ENCODE measurements at regions not wholly inside any gene's neighbourhood (a gene's known extent, or its start where the extent isn't known, plus 50 kb on each side); places are given as distances from the start of the nearest gene placed in this dataset.

GRCh38 chr9:75464726-75465125, 376.4 kb downstream of the OSTF1 start:
- TF ChIP-seq NANOG (IDR thresholded peaks at IDR 0.05; ENCODE audit: borderline replicate concordance): no peak
- no peak for TF ChIP-seq CTCF (conservative IDR thresholded peaks at IDR 0.05; ENCODE audit: low read depth in 2 of 2)
- TF ChIP-seq EZH2 (IDR thresholded peaks at IDR 0.05; ENCODE audit: low read depth, unreplicated experiment): no peak
- TF ChIP-seq EZH2phosphoT487 (IDR thresholded peaks at IDR 0.05; ENCODE audit: unreplicated experiment): no peak
- TF ChIP-seq ETS1 (IDR thresholded peaks at IDR 0.05): no peak
- TF ChIP-seq POLR2AphosphoS5 (IDR thresholded peaks at IDR 0.05; ENCODE audit: low read depth): no peak
